ENCODE measurements at regions not wholly inside any gene's neighbourhood (a gene's known extent, or its start where the extent isn't known, plus 50 kb on each side); places are given as distances from the start of the nearest gene placed in this dataset.
"Not testable (repeated sequence)": the region's sequence is repeated elsewhere in the genome, so short reads cannot be mapped to it uniquely, and the experiment has no call there.

GRCh38 chr21:35982717-35983116 lies 77.6 kb downstream of the SETD4 start:
- DNase-seq (ENCODE audit: low spot score) = no peak
- TF ChIP-seq CTCF (IDR thresholded peaks at IDR 0.05; ENCODE audit: extremely low read depth, missing control alignments) = no peak

- TF ChIP-seq CTCF (IDR thresholded peaks at IDR 0.05; ENCODE audit: extremely low read depth, missing control alignments) = no peak
Observed at GRCh38 chr21:35981514-35982070, 78.7 kb downstream of the SETD4 start.

GRCh38 chr21:35980821-35981220 lies 79.5 kb downstream of the SETD4 start:
- TF ChIP-seq CTCF (IDR thresholded peaks at IDR 0.05; ENCODE audit: extremely low read depth, missing control alignments) = no peak
- no peak for DNase-seq (ENCODE audit: low spot score)

More at GRCh38 chr21:35981514-35982070, 78.7 kb downstream of the SETD4 start:
- no peak for DNase-seq (ENCODE audit: low spot score)

- DNase-seq (ENCODE audit: low spot score) = not testable (repeated sequence)
Observed at GRCh38 chr21:35977860-35978259, 82.5 kb downstream of the SETD4 start.

GRCh38 chr21:35976929-35977328 lies 83.4 kb downstream of the SETD4 start:
- DNase-seq (ENCODE audit: low spot score) = no peak
- no peak for TF ChIP-seq CTCF (IDR thresholded peaks at IDR 0.05; ENCODE audit: extremely low read depth, missing control alignments)

GRCh38 chr21:35976481-35976880 lies 83.8 kb downstream of the SETD4 start:
- DNase-seq (ENCODE audit: low spot score) = no peak
- no peak for TF ChIP-seq CTCF (IDR thresholded peaks at IDR 0.05; ENCODE audit: extremely low read depth, missing control alignments)

- no peak for DNase-seq (ENCODE audit: low spot score)
- no peak for TF ChIP-seq CTCF (IDR thresholded peaks at IDR 0.05; ENCODE audit: extremely low read depth, missing control alignments)
Observed at GRCh38 chr21:35974775-35975174, 85.6 kb downstream of the SETD4 start.

GRCh38 chr21:35971824-35972223 lies 88.5 kb downstream of the SETD4 start:
- TF ChIP-seq CTCF (IDR thresholded peaks at IDR 0.05; ENCODE audit: extremely low read depth, missing control alignments) = no peak
- DNase-seq (ENCODE audit: low spot score) = no peak
